ENCODE measurements at regions not wholly inside any gene's neighbourhood (a gene's known extent, or its start where the extent isn't known, plus 50 kb on each side); places are given as distances from the start of the nearest gene placed in this dataset.

GRCh38 chr14:62528296-62528695, 517.0 kb downstream of the KCNH5 start:
- TF ChIP-seq, protein P1, sequence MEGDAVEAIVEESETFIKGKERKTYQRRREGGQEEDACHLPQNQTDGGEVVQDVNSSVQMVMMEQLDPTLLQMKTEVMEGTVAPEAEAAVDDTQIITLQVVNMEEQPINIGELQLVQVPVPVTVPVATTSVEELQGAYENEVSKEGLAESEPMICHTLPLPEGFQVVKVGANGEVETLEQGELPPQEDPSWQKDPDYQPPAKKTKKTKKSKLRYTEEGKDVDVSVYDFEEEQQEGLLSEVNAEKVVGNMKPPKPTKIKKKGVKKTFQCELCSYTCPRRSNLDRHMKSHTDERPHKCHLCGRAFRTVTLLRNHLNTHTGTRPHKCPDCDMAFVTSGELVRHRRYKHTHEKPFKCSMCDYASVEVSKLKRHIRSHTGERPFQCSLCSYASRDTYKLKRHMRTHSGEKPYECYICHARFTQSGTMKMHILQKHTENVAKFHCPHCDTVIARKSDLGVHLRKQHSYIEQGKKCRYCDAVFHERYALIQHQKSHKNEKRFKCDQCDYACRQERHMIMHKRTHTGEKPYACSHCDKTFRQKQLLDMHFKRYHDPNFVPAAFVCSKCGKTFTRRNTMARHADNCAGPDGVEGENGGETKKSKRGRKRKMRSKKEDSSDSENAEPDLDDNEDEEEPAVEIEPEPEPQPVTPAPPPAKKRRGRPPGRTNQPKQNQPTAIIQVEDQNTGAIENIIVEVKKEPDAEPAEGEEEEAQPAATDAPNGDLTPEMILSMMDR (conservative IDR thresholded peaks at IDR 0.05 in 1 of 2, IDR thresholded peaks at IDR 0.05 in 1 of 2; ENCODE audit: low read depth in 1 of 2, low read length in 2 of 2), result no peak
- no peak for TF ChIP-seq EZH2 (IDR thresholded peaks at IDR 0.05; ENCODE audit: low read length, missing control alignments)

All from fibroblast of lung (primary cell).